Osteocyte (in vitro differentiated cells): ENCODE measurements at regions not wholly inside any gene's neighbourhood (a gene's known extent, or its start where the extent isn't known, plus 50 kb on each side); places are given as distances from the start of the nearest gene placed in this dataset.

Experiments
- DNase-seq: peaks from one replicate; pipeline ENCODE4 v3.0.0; 2021; ENCODE audit warnings: mixed read lengths; ENCODE audit not compliant: unreplicated experiment; ENCODE audit errors: extremely low spot score
- H3K27ac Mint-ChIP-seq: one replicate; pipeline ENCODE4 v1.8.0; 2021; ENCODE audit warnings: mild to moderate bottlenecking, mixed read lengths; ENCODE audit not compliant: unreplicated experiment
- H3K27me3 Mint-ChIP-seq: one replicate; pipeline ENCODE4 v1.8.0; 2021; ENCODE audit warnings: mixed read lengths; ENCODE audit not compliant: unreplicated experiment
- H3K36me3 Mint-ChIP-seq: one replicate; pipeline ENCODE4 v1.8.0; 2021; ENCODE audit warnings: mixed read lengths; ENCODE audit not compliant: unreplicated experiment
- H3K4me1 Mint-ChIP-seq: one replicate; pipeline ENCODE4 v1.8.0; 2021; ENCODE audit warnings: mixed read lengths; ENCODE audit not compliant: unreplicated experiment
- H3K4me3 Mint-ChIP-seq: one replicate; pipeline ENCODE4 v1.8.0; 2021; ENCODE audit warnings: mild to moderate bottlenecking, moderate library complexity, mixed read lengths; ENCODE audit not compliant: unreplicated experiment
- H3K9me3 Mint-ChIP-seq: one replicate; pipeline ENCODE4 v1.8.0; 2021; ENCODE audit warnings: mixed read lengths; ENCODE audit not compliant: unreplicated experiment
- CTCF ChIP-seq: fragments of 200-600 bp; sonication (generic); IDR thresholded peaks from 2 replicates; pipeline ENCODE4 v1.5.0; 2021; ENCODE audit warnings: antibody characterized with exemption, mild to moderate bottlenecking, moderate library complexity

GRCh38 chr13:83286737-83287136 lies 595.5 kb downstream of the SLITRK1 start:
- H3K9me3 Mint-ChIP-seq, result no peaks in the 10 kb centered on the region
- no peaks in the 10 kb centered on the region for H3K27me3 Mint-ChIP-seq
- H3K36me3 Mint-ChIP-seq, result no peaks in the 10 kb centered on the region
- no peak overlapping the region for H3K4me3 Mint-ChIP-seq
- H3K27ac Mint-ChIP-seq, result no peak overlapping the region
- TF ChIP-seq CTCF, result no peak
- no peaks in the 10 kb centered on the region for H3K4me1 Mint-ChIP-seq
- no peak for DNase-seq

- no peak overlapping the region for H3K4me3 Mint-ChIP-seq
- TF ChIP-seq CTCF, result no peak
- DNase-seq, result no peak
- no peaks in the 10 kb centered on the region for H3K9me3 Mint-ChIP-seq
- H3K27ac Mint-ChIP-seq, result no peak overlapping the region
- no peaks in the 10 kb centered on the region for H3K36me3 Mint-ChIP-seq
- no peaks in the 10 kb centered on the region for H3K4me1 Mint-ChIP-seq
- H3K27me3 Mint-ChIP-seq, result no peaks in the 10 kb centered on the region
Measured at GRCh38 chr13:83281654-83282053, 600.6 kb downstream of the SLITRK1 start.

- H3K9me3 Mint-ChIP-seq, result no peaks in the 10 kb centered on the region
- no peak overlapping the region for H3K27ac Mint-ChIP-seq
- no peak for DNase-seq
- H3K4me1 Mint-ChIP-seq, result peaks cover 5% of the 10 kb centered on the region
- H3K4me3 Mint-ChIP-seq, result no peak overlapping the region
- H3K27me3 Mint-ChIP-seq, result no peaks in the 10 kb centered on the region
- TF ChIP-seq CTCF, result no peak
- no peaks in the 10 kb centered on the region for H3K36me3 Mint-ChIP-seq
Measured at GRCh38 chr13:83274679-83275078, 607.6 kb downstream of the SLITRK1 start.

- H3K4me1 Mint-ChIP-seq, result peaks cover 5% of the 10 kb centered on the region
- H3K9me3 Mint-ChIP-seq, result no peaks in the 10 kb centered on the region
- TF ChIP-seq CTCF, result no peak
- no peak for DNase-seq
- no peak overlapping the region for H3K27ac Mint-ChIP-seq
- no peak overlapping the region for H3K4me3 Mint-ChIP-seq
- no peaks in the 10 kb centered on the region for H3K36me3 Mint-ChIP-seq
- no peaks in the 10 kb centered on the region for H3K27me3 Mint-ChIP-seq
Measured at GRCh38 chr13:83272652-83273240, 609.5 kb downstream of the SLITRK1 start.

- no peaks in the 10 kb centered on the region for H3K27me3 Mint-ChIP-seq
- no peak for DNase-seq
- H3K4me1 Mint-ChIP-seq, result peaks cover 7% of the 10 kb centered on the region
Measured at GRCh38 chr13:83272076-83272475, 610.2 kb downstream of the SLITRK1 start.

More at GRCh38 chr13:83272076-83272475, 610.2 kb downstream of the SLITRK1 start:
- Mint-ChIP-seq H3K4me3 (no peak overlapping the region), H3K9me3 (no peaks in the 10 kb centered on the region), H3K27ac (no peak overlapping the region), H3K36me3 (no peaks in the 10 kb centered on the region)
- TF ChIP-seq CTCF, result no peak
